ENCODE measurements at regions not wholly inside any gene's neighbourhood (a gene's known extent, or its start where the extent isn't known, plus 50 kb on each side); places are given as distances from the start of the nearest gene placed in this dataset.

- no peak overlapping the region for H3K27ac Mint-ChIP-seq
- ATAC-seq (ENCODE audit: low read depth) (no peak), DNase-seq (no peak)
- no peak overlapping the region for H3K4me3 ChIP-seq (ENCODE audit: control extremely low read depth in 1 of 5, extremely low read depth in 1 of 5, insufficient read depth in 1 of 5, low read depth in 2 of 5, low read length in 4 of 5)
- no peaks in the 10 kb centered on the region for H3K4me1 Mint-ChIP-seq
- H3K9me3 ChIP-seq (ENCODE audit: control extremely low read depth in 1 of 3, control insufficient read depth in 2 of 3, insufficient read depth in 1 of 3, low read length in 2 of 3): no peaks in the 10 kb centered on the region
- H3K27ac ChIP-seq (ENCODE audit: low read length in 2 of 2): no peak overlapping the region
- H3K9ac ChIP-seq (ENCODE audit: low read length): no peak overlapping the region
- no peaks in the 10 kb centered on the region for H3K27me3 Mint-ChIP-seq
- no peaks in the 10 kb centered on the region for H3K79me2 ChIP-seq (ENCODE audit: control insufficient read depth, insufficient read depth, low read length)
- H2AFZ ChIP-seq (ENCODE audit: insufficient read depth, low read depth, low read length, poor library complexity, severe bottlenecking): no peak overlapping the region
- H3K9me3 Mint-ChIP-seq (ENCODE audit: insufficient read depth): no peaks in the 10 kb centered on the region
- H3K4me3 Mint-ChIP-seq: no peak overlapping the region
- WGBS (ENCODE audit: insufficient coverage): 50% methylated on average over 1 of the region's 1 CpG
- ChIA-PET POLR2A (no interaction called here), CTCF (no interaction called here)
- H4K20me1 ChIP-seq (ENCODE audit: control insufficient read depth, insufficient read depth, low read length, poor library complexity, severe bottlenecking): no peaks in the 10 kb centered on the region
- no peak overlapping the region for H3K4me2 ChIP-seq (replicated peaks; ENCODE audit: low read depth, low read length, poor library complexity, severe bottlenecking)
- TF ChIP-seq EZH2 (IDR thresholded peaks at IDR 0.05; ENCODE audit: borderline replicate concordance, insufficient read depth, low read depth, low read length, poor library complexity, severe bottlenecking) (no peak), CTCF (IDR thresholded peaks at IDR 0.05) (no peak)
- no peaks in the 10 kb centered on the region for H3K27me3 ChIP-seq (replicated peaks in 1 of 4; ENCODE audit: control extremely low read depth in 1 of 4, control insufficient read depth in 3 of 4, insufficient read depth in 4 of 4, low read length in 3 of 4)
- H3K36me3 ChIP-seq (replicated peaks in 1 of 2; ENCODE audit: control extremely low read depth in 1 of 2, control insufficient read depth in 1 of 2, extremely low read depth in 1 of 2, insufficient read depth in 2 of 2, low read length in 1 of 2): no peaks in the 10 kb centered on the region
- intact Hi-C loops (cut with micrococcal nuclease): no loop called here
- H3K4me1 ChIP-seq (ENCODE audit: control insufficient read depth in 2 of 2, insufficient read depth in 2 of 2, low read length in 2 of 2): no peaks in the 10 kb centered on the region
Measured at GRCh38 chr11:96696731-96697130, 306.9 kb downstream of the JRKL start.

- DNase-seq (no peak), ATAC-seq (ENCODE audit: low read depth) (no peak)
- no peaks in the 10 kb centered on the region for H3K27me3 Mint-ChIP-seq
- Histone ChIP-seq H3K79me2 (ENCODE audit: control insufficient read depth, insufficient read depth, low read length) (no peaks in the 10 kb centered on the region), H3K27ac (ENCODE audit: low read length in 2 of 2) (no peak overlapping the region), H3K4me1 (ENCODE audit: control insufficient read depth in 2 of 2, insufficient read depth in 2 of 2, low read length in 2 of 2) (no peaks in the 10 kb centered on the region), H2AFZ (ENCODE audit: insufficient read depth, low read depth, low read length, poor library complexity, severe bottlenecking) (no peak overlapping the region), H3K36me3 (replicated peaks in 1 of 2; ENCODE audit: control extremely low read depth in 1 of 2, control insufficient read depth in 1 of 2, extremely low read depth in 1 of 2, insufficient read depth in 2 of 2, low read length in 1 of 2) (no peaks in the 10 kb centered on the region), H4K20me1 (ENCODE audit: control insufficient read depth, insufficient read depth, low read length, poor library complexity, severe bottlenecking) (no peaks in the 10 kb centered on the region), H3K27me3 (replicated peaks in 1 of 4; ENCODE audit: control extremely low read depth in 1 of 4, control insufficient read depth in 3 of 4, insufficient read depth in 4 of 4, low read length in 3 of 4) (no peaks in the 10 kb centered on the region), H3K9me3 (ENCODE audit: control extremely low read depth in 1 of 3, control insufficient read depth in 2 of 3, insufficient read depth in 1 of 3, low read length in 2 of 3) (no peaks in the 10 kb centered on the region), H3K9ac (ENCODE audit: low read length) (no peak overlapping the region), H3K4me3 (ENCODE audit: control extremely low read depth in 1 of 5, extremely low read depth in 1 of 5, insufficient read depth in 1 of 5, low read depth in 2 of 5, low read length in 4 of 5) (no peak overlapping the region), H3K4me2 (replicated peaks; ENCODE audit: low read depth, low read length, poor library complexity, severe bottlenecking) (no peak overlapping the region)
- POLR2A ChIA-PET: no interaction called here
- CTCF ChIA-PET: no interaction called here
- no peak overlapping the region for H3K27ac Mint-ChIP-seq
- no peaks in the 10 kb centered on the region for H3K4me1 Mint-ChIP-seq
- WGBS (ENCODE audit: insufficient coverage): 90% methylated on average over 3 of the region's 3 CpGs
- H3K9me3 Mint-ChIP-seq (ENCODE audit: insufficient read depth): no peaks in the 10 kb centered on the region
- no peak for TF ChIP-seq CTCF (IDR thresholded peaks at IDR 0.05)
- TF ChIP-seq EZH2 (IDR thresholded peaks at IDR 0.05; ENCODE audit: borderline replicate concordance, insufficient read depth, low read depth, low read length, poor library complexity, severe bottlenecking): no peak
- no peak overlapping the region for H3K4me3 Mint-ChIP-seq
- intact Hi-C loops (cut with micrococcal nuclease): no loop called here
Measured at GRCh38 chr11:96697466-96697865, 307.7 kb downstream of the JRKL start.
